Activated naive CD4-positive, alpha-beta T cell treated with anti-CD3 and anti-CD28 coated beads for 36 hours (primary cell): ENCODE measurements at regions not wholly inside any gene's neighbourhood (a gene's known extent, or its start where the extent isn't known, plus 50 kb on each side); places are given as distances from the start of the nearest gene placed in this dataset.
"Not testable (repeated sequence)": the region's sequence is repeated elsewhere in the genome, so short reads cannot be mapped to it uniquely, and the experiment has no call there.

Source experiments
- CTCF ChIA-PET: fragments of 350-600 bp; sonication (Branson Sonifier 250); formaldehyde crosslinking; loops from one replicate; lab custom pipeline; 2021; ENCODE audit warnings: antibody characterized with exemption; lab: Charles Lee
- DNase-seq: peaks from one replicate; pipeline ENCODE4 v3.0.0-alpha.2; 2020
- H3K27ac Mint-ChIP-seq: one replicate; pipeline ENCODE4 v1.8.0; 2021; ENCODE audit warnings: mild to moderate bottlenecking, mixed read lengths
- H3K27me3 Mint-ChIP-seq: one replicate; pipeline ENCODE4 v1.8.0; 2021; ENCODE audit warnings: low read depth, mixed read lengths
- H3K36me3 Mint-ChIP-seq: one replicate; pipeline ENCODE4 v1.8.0; 2021; ENCODE audit warnings: low read depth, mixed read lengths
- H3K4me1 Mint-ChIP-seq: one replicate; pipeline ENCODE4 v1.8.0; 2021; ENCODE audit warnings: low read depth, mixed read lengths
- H3K4me3 Mint-ChIP-seq: one replicate; pipeline ENCODE4 v1.8.0; 2021; ENCODE audit warnings: mild to moderate bottlenecking, moderate library complexity, mixed read lengths
- H3K9me3 Mint-ChIP-seq: one replicate; pipeline ENCODE4 v1.8.0; 2021; ENCODE audit warnings: mixed read lengths
- intact Hi-C: fragments of 100-400 bp; cut with micrococcal nuclease; formaldehyde crosslinking; loops from one replicate; pipeline ENCODE4 v1.15.1; 2023

DNA sequence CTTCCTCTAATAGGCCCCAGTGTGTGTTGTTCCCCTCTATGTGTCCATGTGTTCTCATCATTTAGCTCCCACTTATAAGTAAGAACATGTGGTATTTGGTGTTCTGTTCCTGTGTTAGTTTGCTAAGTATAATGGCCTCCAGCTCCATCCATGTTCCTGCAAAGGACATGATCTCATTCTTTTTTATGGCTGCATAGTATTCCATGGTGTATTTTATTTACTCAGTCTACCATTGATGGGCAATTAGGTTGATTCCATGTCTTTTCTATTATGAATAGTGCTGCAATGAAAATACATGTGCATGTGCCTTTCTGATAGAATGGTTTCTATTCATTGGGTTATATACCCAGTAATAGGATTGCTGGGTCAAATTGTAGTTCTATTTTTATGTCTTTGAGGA, 394.2 kb upstream of the MTPN start:
- H3K27me3 Mint-ChIP-seq, H3K4me3 Mint-ChIP-seq, H3K4me1 Mint-ChIP-seq, CTCF ChIA-PET, H3K9me3 Mint-ChIP-seq, H3K36me3 Mint-ChIP-seq, DNase-seq, H3K27ac Mint-ChIP-seq, intact Hi-C loops: not testable (repeated sequence)

DNA sequence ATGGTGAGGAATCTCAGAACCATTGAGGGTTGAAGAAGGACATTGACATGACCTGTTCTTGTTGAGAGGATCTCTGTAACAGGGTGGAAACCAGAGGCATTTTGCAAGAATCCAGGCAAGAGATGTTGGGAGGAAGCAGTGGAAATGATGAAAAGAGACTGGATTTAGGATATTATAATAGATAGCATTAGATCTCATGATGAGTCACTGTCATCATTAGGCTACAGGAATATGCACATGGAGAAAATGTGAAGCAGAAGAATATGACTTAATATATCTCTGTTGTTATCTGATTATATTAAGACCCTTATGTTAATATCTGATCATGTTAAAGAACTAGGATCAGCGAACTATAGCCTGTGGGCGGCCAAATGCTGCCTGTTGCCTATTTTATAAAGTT, 393.0 kb upstream of the MTPN start:
- no peak for DNase-seq
- H3K4me1 Mint-ChIP-seq = no peaks in the 10 kb centered on the region
- no peaks in the 10 kb centered on the region for H3K36me3 Mint-ChIP-seq
- H3K27me3 Mint-ChIP-seq = no peaks in the 10 kb centered on the region
- H3K27ac Mint-ChIP-seq = no peak overlapping the region
- H3K4me3 Mint-ChIP-seq = no peak overlapping the region
- peaks cover 2% of the 10 kb centered on the region for H3K9me3 Mint-ChIP-seq
- CTCF ChIA-PET = no interaction called here
- intact Hi-C loops = no loop called here

DNA sequence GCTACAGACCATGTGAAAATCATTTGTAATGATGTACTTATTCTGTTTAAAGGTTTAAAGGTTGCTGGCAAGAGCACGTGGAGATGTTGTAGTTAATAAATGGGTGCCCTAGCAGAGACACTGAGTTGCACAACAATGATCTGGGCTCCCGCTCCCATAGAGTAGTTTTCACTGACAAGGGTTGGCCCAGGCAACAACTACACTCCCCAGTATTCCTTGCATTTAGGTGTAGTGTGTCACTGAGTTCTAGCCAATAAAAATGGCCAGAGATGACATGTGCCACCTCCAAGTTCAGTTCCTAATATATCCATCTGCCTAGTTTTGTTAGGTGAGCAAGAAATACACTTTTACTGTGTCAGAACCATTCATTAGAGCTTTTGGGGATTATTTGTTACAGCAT, 392.1 kb upstream of the MTPN start:
- H3K36me3 Mint-ChIP-seq = no peaks in the 10 kb centered on the region

DNA sequence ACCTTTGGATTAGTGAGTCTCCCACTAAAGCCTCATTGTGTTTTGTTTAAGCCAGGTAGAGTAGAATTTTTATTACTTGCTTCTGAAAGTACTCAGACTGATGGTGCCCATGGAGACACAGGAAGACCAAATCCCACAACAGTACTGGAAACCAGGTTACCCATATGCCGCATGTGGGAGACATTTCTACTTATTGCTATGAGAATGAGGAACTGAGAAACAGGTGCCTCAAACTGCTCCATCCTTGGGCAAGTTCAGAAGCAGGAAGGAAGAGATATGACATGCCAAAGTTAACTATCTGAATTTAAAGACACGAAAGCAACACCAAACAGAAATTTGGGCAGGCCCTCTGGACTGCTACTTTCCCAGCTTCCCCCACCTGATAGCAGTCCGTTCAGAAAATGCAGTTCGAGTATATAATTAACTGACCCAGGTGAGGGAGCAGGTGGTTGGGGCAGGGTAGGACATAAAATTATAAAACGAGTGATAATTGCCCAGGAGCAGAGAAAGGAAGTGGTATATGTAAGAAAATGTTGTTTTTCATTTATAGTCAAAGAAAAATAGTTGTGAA, 382.3 kb upstream of the MTPN start:
- Mint-ChIP-seq H3K4me1 (no peaks in the 10 kb centered on the region), H3K27me3 (no peaks in the 10 kb centered on the region), H3K4me3 (no peak overlapping the region), H3K27ac (no peak overlapping the region), H3K36me3 (no peaks in the 10 kb centered on the region), H3K9me3 (peaks cover 5% of the 10 kb centered on the region)
- intact Hi-C loops = no loop called here
- DNase-seq = no peak
- CTCF ChIA-PET = no interaction called here

More for the DNA sequence above, 392.1 kb upstream of the MTPN start:
- Mint-ChIP-seq H3K9me3 (peaks cover 2% of the 10 kb centered on the region), H3K27me3 (no peaks in the 10 kb centered on the region), H3K4me1 (no peaks in the 10 kb centered on the region), H3K27ac (no peak overlapping the region), H3K4me3 (no peak overlapping the region)
- intact Hi-C loops = no loop called here
- CTCF ChIA-PET = no interaction called here
- no peak for DNase-seq

DNA sequence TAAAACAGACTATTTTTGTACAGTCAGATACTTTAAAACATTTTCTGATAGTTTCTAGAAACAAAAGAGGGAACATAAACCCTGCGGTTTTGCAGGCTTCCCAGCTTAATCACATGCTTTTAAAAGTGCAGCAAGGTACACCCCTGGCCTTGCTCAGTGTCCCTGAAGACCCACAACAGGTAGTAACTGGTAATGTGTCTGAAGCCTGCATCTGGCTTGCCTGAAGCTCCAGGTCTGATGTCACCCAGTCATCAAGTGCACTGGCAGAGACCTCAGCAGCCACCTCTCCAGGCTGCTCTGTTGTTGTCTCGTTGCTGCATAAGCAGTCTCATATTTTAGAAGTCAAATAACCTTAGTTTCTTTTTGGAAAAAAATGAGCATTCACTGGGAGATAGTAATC, 376.1 kb upstream of the MTPN start:
- H3K4me3 Mint-ChIP-seq = no peak overlapping the region
- intact Hi-C loops = no loop called here
- H3K36me3 Mint-ChIP-seq = no peaks in the 10 kb centered on the region
- H3K27me3 Mint-ChIP-seq = no peaks in the 10 kb centered on the region
- no peaks in the 10 kb centered on the region for H3K4me1 Mint-ChIP-seq
- CTCF ChIA-PET = no interaction called here
- no peaks in the 10 kb centered on the region for H3K9me3 Mint-ChIP-seq
- no peak for DNase-seq
- no peak overlapping the region for H3K27ac Mint-ChIP-seq

DNA sequence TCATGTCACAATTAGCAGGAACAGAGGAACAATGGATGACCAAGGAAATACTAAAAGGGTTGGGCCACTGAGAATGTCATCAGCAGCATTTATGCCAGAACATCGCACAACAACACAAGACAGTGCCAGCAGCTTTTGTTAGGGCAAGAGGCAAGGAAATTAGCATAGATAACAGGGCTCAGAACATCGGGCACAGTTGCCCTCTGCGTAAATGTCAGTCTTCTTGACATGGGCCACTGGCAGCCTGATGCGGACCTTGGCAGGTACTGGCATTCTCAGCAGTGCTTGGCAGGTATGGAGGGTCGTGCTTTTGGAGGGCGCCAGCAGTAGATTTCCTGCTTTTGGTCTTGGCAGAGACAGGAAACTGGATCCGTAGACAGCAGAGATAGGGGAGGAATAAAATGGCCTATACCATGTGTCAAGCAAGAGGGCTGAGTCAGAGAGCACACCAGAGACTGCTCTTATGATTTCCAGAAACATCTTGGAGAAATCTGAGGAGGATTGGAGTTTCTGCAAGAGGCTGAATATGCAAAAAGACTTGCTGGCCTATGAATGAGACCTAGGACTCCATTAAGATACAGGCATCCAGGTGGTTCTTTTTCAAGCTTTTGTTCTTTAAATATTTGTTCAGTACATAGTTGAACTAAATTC, 371.5 kb upstream of the MTPN start:
- no peak for DNase-seq
- H3K36me3 Mint-ChIP-seq = no peaks in the 10 kb centered on the region
- H3K9me3 Mint-ChIP-seq = no peaks in the 10 kb centered on the region
- intact Hi-C loops = no loop called here
- no peaks in the 10 kb centered on the region for H3K4me1 Mint-ChIP-seq
- H3K27me3 Mint-ChIP-seq = no peaks in the 10 kb centered on the region
- H3K27ac Mint-ChIP-seq = no peak overlapping the region
- CTCF ChIA-PET = no interaction called here
- H3K4me3 Mint-ChIP-seq = no peak overlapping the region

DNA sequence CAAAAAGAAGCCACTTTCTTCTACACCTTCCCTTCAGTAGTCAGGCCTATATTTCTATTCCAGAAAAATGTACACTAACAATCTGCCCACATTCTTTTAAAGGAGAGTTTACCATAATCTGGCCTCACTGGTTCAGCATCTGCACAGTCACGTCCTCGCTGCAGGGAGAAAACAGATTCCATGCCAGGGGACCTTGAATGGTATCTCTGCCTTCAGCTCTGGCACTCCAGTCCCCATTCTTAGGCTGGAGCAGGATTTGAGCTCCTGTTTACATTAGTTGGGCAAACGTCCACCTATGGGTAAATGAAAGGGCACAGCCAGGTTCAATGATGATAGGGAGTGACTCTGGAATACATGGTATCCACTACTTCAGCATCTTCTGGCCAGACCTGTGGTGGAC, 371.0 kb upstream of the MTPN start:
- Mint-ChIP-seq H3K27me3 (no peaks in the 10 kb centered on the region), H3K4me3 (no peak overlapping the region), H3K36me3 (no peaks in the 10 kb centered on the region), H3K27ac (no peak overlapping the region), H3K9me3 (no peaks in the 10 kb centered on the region), H3K4me1 (no peaks in the 10 kb centered on the region)
- no peak for DNase-seq
- CTCF ChIA-PET = no interaction called here
- intact Hi-C loops = no loop called here

DNA sequence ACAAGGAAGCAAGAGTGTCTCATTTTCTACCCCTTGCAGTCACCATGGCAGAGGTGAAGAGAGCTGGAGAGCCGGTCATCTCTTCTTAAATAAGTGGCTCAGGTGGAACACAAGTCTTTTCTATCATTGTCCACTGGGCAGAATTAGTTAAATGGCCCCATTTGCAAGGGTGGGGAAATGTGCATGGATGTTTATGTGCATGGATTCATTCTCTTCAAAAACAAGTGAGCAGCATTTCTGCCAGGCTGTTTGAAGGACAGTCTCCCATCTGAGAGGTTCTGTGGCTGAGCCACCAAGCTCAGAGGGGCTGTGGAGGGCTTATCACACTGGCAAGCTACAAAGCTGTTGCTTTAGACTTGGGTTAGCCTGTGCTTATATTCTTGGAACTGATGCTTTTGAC, 370.3 kb upstream of the MTPN start:
- H3K4me1 Mint-ChIP-seq = no peaks in the 10 kb centered on the region
- intact Hi-C loops = no loop called here
- CTCF ChIA-PET = no interaction called here

DNA sequence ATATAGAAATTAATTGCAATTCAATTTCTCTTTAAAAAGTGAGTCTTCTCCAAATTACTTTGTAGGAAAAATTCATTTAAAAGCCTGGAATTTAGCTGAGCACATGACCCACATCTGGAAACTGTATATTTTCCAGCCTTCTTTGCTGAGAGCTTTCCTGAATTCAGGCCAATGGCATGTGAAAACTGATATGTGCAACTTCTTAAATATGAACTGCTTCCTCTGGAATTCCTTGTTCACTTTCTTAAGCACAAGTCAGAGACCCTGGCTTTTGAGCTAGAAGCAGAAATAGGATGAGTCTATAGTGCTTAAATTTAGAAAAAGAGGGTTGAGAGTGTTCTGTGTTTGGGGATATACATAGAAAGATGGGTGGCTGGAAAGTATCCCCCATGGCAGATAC, 365.1 kb upstream of the MTPN start:
- no peak overlapping the region for H3K4me3 Mint-ChIP-seq
- no peaks in the 10 kb centered on the region for H3K4me1 Mint-ChIP-seq
- no peaks in the 10 kb centered on the region for H3K36me3 Mint-ChIP-seq
- no peak overlapping the region for H3K27ac Mint-ChIP-seq
- H3K27me3 Mint-ChIP-seq = no peaks in the 10 kb centered on the region
- CTCF ChIA-PET = no interaction called here
- intact Hi-C loops = no loop called here
- DNase-seq = no peak
- H3K9me3 Mint-ChIP-seq = no peaks in the 10 kb centered on the region

More for the DNA sequence above, 370.3 kb upstream of the MTPN start:
- no peaks in the 10 kb centered on the region for H3K9me3 Mint-ChIP-seq
- H3K4me3 Mint-ChIP-seq = no peak overlapping the region
- no peaks in the 10 kb centered on the region for H3K27me3 Mint-ChIP-seq
- no peak overlapping the region for H3K27ac Mint-ChIP-seq
- DNase-seq = no peak
- H3K36me3 Mint-ChIP-seq = no peaks in the 10 kb centered on the region

DNA sequence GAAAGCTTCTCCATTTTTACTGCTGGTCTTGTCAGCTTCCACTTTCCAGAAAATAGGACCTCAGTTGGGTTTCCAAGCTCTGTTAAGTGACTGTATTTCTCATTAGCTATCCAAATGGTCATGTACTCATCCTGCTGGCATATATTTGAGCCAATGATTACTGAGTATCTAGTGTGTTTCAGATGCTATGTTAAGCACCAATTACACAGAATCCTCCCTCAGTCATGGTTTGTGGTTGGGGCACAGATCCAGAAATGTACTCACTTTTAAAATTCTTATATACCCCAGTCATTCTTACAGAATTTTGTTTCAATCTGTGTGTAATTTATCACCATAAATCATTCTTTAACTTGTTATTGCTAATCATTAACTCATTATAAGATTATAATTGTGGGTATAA, 362.3 kb upstream of the MTPN start:
- Mint-ChIP-seq H3K4me3 (no peak overlapping the region), H3K36me3 (no peaks in the 10 kb centered on the region), H3K9me3 (no peaks in the 10 kb centered on the region), H3K27me3 (no peaks in the 10 kb centered on the region), H3K4me1 (no peaks in the 10 kb centered on the region), H3K27ac (no peak overlapping the region)
- CTCF ChIA-PET = no interaction called here
- intact Hi-C loops = no loop called here
- no peak for DNase-seq

DNA sequence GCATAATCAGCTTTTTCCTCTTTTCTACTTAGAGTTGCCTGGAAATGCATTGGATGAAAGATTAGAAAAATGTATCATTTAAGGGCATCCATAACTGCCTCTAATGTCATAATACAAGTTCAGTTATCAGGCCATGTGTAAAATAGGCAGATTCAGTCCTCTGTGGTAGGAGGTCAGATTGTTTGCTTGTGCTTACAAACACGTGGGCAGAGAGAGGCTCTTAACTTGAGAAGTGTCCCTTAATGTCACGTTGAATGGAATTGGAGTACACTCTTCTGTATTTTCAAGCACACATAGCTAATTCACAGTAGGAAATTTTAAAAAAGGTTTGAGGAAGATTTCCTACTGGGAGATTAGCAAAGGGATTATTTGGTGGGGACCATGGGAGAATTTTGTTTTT, 359.8 kb upstream of the MTPN start:
- H3K4me1 Mint-ChIP-seq = no peaks in the 10 kb centered on the region
- intact Hi-C loops = no loop called here
- no peaks in the 10 kb centered on the region for H3K36me3 Mint-ChIP-seq
- no peak overlapping the region for H3K4me3 Mint-ChIP-seq
- H3K27ac Mint-ChIP-seq = no peak overlapping the region
- H3K27me3 Mint-ChIP-seq = no peaks in the 10 kb centered on the region
- H3K9me3 Mint-ChIP-seq = no peaks in the 10 kb centered on the region
- no peak for DNase-seq
- CTCF ChIA-PET = no interaction called here

DNA sequence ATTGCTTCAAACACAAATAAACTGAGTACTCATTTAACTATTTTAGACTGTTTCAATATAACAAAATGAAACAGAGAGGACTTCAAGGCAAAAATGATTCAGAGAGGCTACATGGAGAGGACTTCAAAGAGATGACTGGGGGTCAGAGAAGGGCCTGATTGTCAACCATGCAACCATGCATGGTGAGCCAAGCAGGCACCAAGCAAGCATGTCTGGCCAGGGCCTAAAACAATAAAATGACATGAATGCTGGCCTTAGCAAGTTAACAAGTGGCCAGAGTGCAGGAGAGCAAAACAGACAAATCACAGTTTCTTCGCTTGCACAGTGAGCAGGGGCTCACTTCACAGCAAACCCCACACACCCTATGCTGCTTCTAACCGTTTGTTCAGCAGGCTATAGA, 356.5 kb upstream of the MTPN start:
- no peak for DNase-seq
- H3K27me3 Mint-ChIP-seq = no peaks in the 10 kb centered on the region
- peaks cover 1% of the 10 kb centered on the region for H3K9me3 Mint-ChIP-seq
- CTCF ChIA-PET = interaction anchor here (0.6 kb wide), 1 partner anchor 1083 kb away, joined by 5 read pairs; no protein-coding TSS in a partner anchor
- intact Hi-C loops = no loop called here
- H3K36me3 Mint-ChIP-seq = no peaks in the 10 kb centered on the region
- no peaks in the 10 kb centered on the region for H3K4me1 Mint-ChIP-seq
- H3K4me3 Mint-ChIP-seq = no peak overlapping the region
- no peak overlapping the region for H3K27ac Mint-ChIP-seq

DNA sequence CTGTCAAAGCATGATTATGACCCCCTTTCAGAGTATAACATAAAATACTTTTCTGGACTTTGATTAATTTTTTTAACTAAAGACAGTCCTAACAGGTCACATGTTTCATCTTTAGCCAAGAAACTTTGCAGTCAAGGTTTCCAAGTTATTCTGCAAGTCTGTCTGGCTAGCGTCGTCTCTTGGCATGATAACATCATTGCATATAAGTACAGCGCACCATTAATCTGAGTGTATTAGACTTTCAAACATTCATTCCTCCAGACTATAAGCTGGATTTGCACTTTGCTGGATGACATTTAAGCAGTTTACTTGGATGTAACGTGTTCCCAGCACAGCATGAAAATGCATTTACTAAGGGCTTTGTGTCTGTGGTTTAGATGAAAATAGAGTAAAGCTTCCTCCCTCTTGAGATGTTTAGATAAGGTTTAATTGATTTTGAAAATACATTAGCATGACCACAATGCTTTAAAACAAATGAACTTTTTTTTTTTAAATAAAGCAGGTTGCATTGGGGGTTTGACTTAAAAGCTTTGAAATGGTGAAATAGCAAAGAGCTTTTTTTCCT, 349.0 kb upstream of the MTPN start:
- intact Hi-C loops = no loop called here
- no peaks in the 10 kb centered on the region for H3K4me1 Mint-ChIP-seq
- no peaks in the 10 kb centered on the region for H3K36me3 Mint-ChIP-seq
- H3K27ac Mint-ChIP-seq = no peak overlapping the region
- no peak for DNase-seq
- peaks cover 1% of the 10 kb centered on the region for H3K9me3 Mint-ChIP-seq
- H3K4me3 Mint-ChIP-seq = no peak overlapping the region
- H3K27me3 Mint-ChIP-seq = no peaks in the 10 kb centered on the region
- CTCF ChIA-PET = no interaction called here
